Stimulated activated CD4-positive, alpha-beta T cell treated with anti-CD3 and anti-CD28 coated beads, Interleukin-15, amount 100 ng/mL, for 24 hours (primary cell): ENCODE measurements at regions not wholly inside any gene's neighbourhood (a gene's known extent, or its start where the extent isn't known, plus 50 kb on each side); places are given as distances from the start of the nearest gene placed in this dataset.
"Not testable (repeated sequence)": the region's sequence is repeated elsewhere in the genome, so short reads cannot be mapped to it uniquely, and the experiment has no call there.

Experiments
- DNase-seq: peaks from one replicate; pipeline ENCODE4 v3.0.0-alpha.2; 2020

GRCh38 chr7:153902862-153903261 lies 149.3 kb upstream of the DPP6 start:
- no peak for DNase-seq

GRCh38 chr7:153912211-153912610 lies 140.0 kb upstream of the DPP6 start:
- DNase-seq = no peak

- DNase-seq = no peak
Measured at GRCh38 chr7:153920126-153920525, 132.1 kb upstream of the DPP6 start.

- no peak for DNase-seq
Measured at GRCh38 chr7:153920897-153921296, 131.3 kb upstream of the DPP6 start.

GRCh38 chr7:153921408-153921807 lies 130.8 kb upstream of the DPP6 start:
- DNase-seq = no peak

GRCh38 chr7:153930696-153931095 lies 121.5 kb upstream of the DPP6 start:
- DNase-seq = no peak

GRCh38 chr7:153934048-153934447 lies 118.2 kb upstream of the DPP6 start:
- DNase-seq = no peak

GRCh38 chr7:153934629-153935028 lies 117.6 kb upstream of the DPP6 start:
- DNase-seq = no peak

GRCh38 chr7:153935095-153935494 lies 117.1 kb upstream of the DPP6 start:
- DNase-seq = no peak

- DNase-seq = no peak
Measured at GRCh38 chr7:153938451-153938850, 113.7 kb upstream of the DPP6 start.

GRCh38 chr7:153939177-153939576 lies 113.0 kb upstream of the DPP6 start:
- no peak for DNase-seq

GRCh38 chr7:153939654-153940053 lies 112.5 kb upstream of the DPP6 start:
- DNase-seq = no peak

GRCh38 chr7:153941061-153941460 lies 111.1 kb upstream of the DPP6 start:
- DNase-seq = no peak

GRCh38 chr7:153942036-153942435 lies 110.2 kb upstream of the DPP6 start:
- DNase-seq = no peak

GRCh38 chr7:153943457-153943856 lies 108.7 kb upstream of the DPP6 start:
- DNase-seq = no peak

- DNase-seq = no peak
Measured at GRCh38 chr7:153943861-153944260, 108.3 kb upstream of the DPP6 start.

GRCh38 chr7:153948060-153948459 lies 104.1 kb upstream of the DPP6 start:
- no peak for DNase-seq

GRCh38 chr7:153951316-153951715 lies 100.9 kb upstream of the DPP6 start:
- DNase-seq = no peak

- DNase-seq = no peak
Measured at GRCh38 chr7:153954477-153954876, 97.7 kb upstream of the DPP6 start.

- DNase-seq = not testable (repeated sequence)
Measured at GRCh38 chr7:153957677-153958076, 94.5 kb upstream of the DPP6 start.

GRCh38 chr7:153958381-153958780 lies 93.8 kb upstream of the DPP6 start:
- DNase-seq = not testable (repeated sequence)

- DNase-seq = not testable (repeated sequence)
Measured at GRCh38 chr7:153958789-153959188, 93.4 kb upstream of the DPP6 start.

- DNase-seq = not testable (repeated sequence)
Measured at GRCh38 chr7:153964481-153965112, 87.6 kb upstream of the DPP6 start.

GRCh38 chr7:153969016-153969415 lies 83.2 kb upstream of the DPP6 start:
- DNase-seq = not testable (repeated sequence)

- DNase-seq = not testable (repeated sequence)
Measured at GRCh38 chr7:153974603-153975002, 77.6 kb upstream of the DPP6 start.
